AG08396 (cell line): ENCODE measurements at regions not wholly inside any gene's neighbourhood (a gene's known extent, or its start where the extent isn't known, plus 50 kb on each side); places are given as distances from the start of the nearest gene placed in this dataset.

ENCODE experiments used
- DNase-seq: peaks from one replicate; pipeline ENCODE4 v3.0.0; 2012; ENCODE audit warnings: low spot score, mixed read lengths

GRCh38 chr9:4921449-4921848, 63.6 kb upstream of the JAK2 start:
- DNase-seq, result no peak

DNA sequence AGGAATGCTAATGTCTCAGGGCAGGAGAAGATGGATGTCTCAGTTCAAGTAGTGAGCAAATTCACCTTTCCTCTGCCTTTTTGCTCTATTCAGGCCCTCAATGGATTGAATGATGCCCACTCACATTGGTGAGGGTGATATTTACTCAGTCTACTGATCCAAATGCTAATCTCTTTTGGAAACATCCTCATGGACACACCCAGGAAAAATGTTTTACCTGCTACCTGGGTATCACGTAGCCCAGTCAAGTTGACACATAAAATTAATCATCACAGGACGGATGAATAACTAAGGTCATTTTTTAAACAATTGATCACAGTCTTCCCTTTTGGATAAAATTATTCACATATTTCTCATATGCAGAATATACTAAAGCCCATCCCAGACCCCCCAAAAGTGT, 63.0 kb upstream of the JAK2 start:
- DNase-seq, result no peak

- no peak for DNase-seq
Observed at GRCh38 chr9:4922730-4923129, 62.3 kb upstream of the JAK2 start.

DNA sequence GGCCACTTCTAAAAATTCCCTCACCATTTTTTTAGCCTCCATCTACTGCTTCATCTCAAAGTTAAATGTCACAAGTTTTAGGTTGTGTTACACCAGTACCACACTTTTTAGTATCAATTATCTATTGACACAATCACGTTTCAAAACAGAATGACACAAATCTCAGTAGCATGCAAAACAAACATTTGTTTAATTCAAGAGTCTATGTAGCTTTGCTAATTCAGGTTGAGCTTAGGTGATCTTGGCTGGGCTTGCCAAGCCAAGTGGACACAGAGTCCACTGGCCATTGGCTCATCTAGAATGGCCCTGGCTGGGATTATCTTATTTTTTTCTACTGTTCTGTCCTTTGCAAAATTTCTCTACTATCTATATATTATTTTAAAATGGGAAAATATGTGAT, 61.9 kb upstream of the JAK2 start:
- no peak for DNase-seq

DNA sequence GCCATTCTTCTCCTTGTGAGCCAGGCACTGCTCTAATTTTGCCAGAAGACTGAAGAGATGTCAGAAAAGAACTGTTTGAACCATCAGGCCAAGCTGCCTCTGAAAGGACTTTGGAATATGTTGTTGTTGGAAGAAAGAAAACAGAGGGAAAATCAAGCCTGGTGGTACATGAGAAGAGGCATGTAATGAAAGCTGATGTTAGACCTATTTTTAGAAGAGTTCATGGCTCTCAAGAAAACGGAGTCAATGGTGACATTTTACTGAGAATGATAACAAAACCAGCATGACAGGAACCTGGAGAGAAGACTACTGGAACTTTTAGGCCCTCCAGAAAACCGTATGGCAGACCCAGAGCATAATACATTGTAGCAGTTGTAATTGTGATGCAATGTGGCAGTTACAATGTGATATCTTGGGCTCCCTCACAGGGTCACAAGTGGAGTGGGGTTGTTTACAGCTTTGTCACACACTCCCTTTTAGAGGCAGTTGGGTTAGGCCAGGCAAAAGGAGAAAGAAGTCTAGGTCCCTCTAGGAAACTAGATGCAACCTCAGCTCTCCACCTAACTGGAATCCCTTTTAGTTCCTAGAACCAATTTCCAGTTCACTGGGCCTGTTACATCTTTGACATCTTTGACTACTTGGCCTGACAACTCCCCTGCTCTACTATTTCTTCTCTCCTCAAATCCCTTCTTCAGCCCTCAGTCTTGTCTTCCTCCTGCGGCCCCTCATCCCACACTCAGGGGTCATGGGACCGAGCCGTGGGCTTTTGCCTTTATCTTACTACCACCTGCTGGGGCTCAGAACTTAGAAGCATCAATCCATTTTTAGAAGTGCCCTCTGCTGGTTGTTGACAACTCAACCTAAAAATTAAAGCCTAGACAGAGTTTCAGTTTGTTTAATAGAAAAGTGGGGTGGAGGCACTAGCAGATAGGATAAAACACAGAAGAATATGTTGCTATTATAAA, 61.2 kb upstream of the JAK2 start:
- DNase-seq, result peak; percentile 17

DNA sequence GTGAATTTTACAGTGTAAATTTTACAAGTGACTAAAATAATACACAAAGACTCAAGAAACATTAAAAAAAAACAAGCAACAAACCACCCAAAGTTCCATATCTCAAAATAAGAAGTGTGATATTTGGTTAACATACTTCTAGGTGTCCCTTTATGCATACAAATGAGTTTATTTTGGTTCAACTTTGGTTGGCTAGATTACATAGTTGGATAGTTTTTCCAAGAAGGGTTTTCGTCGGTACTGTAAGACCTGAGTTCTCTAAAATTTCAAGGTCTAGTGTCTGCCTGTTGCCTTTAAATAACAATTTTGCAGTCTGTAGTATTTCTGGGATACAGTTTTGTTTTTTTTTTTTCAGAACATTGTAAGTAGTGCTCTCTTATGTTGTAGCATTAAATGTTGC, 58.8 kb upstream of the JAK2 start:
- DNase-seq, result no peak

DNA sequence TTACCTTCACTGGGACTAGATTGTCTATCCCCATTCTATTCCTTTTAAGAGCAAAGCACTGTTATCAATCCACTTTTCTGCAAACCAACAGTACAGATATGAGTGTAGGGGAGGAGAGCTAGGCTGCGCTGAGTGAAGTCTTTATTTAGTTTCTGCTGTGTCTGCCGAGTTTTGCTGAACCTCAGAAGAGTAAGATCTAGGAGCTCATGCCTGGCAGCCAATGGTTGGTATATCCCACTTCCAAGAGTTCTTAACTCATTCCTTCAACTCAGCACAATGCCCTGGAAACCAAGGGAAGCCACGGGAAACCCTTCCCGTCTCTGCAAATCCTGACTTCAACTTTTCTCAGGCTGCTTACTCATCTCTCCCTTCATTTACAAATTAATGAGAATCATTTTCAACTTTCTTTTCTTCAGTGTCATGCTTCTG, 58.0 kb upstream of the JAK2 start:
- no peak for DNase-seq

DNA sequence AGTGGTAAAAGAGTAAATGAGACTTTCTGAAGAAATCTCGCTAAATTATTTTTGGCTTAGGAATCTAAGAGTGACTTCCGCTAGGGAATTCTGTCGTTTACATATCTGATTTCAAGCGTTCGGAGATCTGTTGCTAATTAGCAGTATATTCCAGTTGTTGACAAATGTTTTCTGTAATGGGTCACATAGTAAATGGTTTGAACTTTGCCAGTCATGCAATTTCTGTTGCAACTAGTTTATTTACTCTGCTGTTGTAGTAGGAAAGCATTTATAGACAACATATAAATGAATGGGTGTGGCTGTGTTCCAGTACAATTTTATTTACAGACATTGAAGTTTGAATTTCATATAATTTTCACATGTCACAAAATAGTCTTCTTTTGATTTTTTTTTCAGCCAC, 57.4 kb upstream of the JAK2 start:
- no peak for DNase-seq

GRCh38 chr9:4929917-4930316, 55.2 kb upstream of the JAK2 start:
- DNase-seq, result no peak

GRCh38 chr9:4932681-4933080, 52.4 kb upstream of the JAK2 start:
- DNase-seq, result no peak

- DNase-seq, result peak; percentile 12
Observed at GRCh38 chr9:4933177-4933576, 51.9 kb upstream of the JAK2 start.

DNA sequence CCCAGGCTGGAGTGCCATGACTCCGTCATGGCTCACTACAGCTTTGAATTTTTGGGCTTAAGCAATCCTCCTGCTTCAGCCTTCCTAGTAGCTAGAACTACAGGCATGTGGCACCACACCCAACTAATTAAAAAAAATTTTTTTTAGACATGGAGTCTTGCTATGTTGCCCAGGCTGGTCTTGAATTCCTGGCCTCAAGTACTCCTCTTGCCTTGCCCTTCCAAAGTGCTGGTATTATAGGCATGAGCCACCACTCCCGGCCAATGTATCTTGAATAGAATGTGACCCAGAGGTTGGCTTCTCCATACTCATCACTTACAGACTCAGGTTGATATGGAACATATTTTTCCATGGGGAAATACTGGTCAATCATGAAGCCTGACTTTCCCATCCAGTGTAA, 51.2 kb upstream of the JAK2 start:
- no peak for DNase-seq

DNA sequence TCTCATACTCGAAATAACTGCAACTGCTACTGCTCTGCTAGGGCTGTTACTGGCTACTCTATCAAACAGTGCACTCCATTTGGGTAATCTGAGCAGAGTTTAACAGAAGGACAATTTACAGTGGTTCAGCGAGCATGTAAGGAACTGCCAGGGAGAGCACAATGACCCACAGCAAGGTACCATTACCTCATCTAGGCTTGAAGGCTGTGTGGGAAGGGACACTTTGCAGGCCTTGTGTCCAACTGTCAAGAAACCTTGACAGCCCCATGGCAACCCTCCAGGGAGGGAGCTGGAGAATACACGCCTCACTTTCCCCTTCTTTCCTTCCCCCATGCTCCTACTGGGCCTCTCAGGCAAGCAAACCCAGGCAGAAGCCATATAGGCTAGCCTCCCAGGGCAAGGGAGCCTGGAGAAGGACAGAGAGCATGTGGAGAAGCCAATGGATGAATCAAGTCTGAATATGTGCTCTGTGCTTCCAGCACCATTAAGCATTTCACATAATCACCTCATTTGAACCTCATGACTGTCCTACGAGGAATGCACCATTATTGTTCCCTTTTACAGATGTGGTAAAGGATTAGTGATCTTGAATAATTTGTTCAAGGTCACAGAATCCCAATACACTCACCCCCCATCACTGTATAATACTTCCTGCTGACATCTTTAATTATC, 49.9 kb upstream of the JAK2 start:
- DNase-seq, result no peak
